ENCODE measurements at regions not wholly inside any gene's neighbourhood (a gene's known extent, or its start where the extent isn't known, plus 50 kb on each side); places are given as distances from the start of the nearest gene placed in this dataset.

- no peak for DNase-seq (ENCODE audit: low read depth)
These were observed 194.6 kb upstream of the KCNG1 start for GRCh38 chr20:51217347-51218045.

GRCh38 chr20:51216850-51217249 lies 193.9 kb upstream of the KCNG1 start:
- DNase-seq (ENCODE audit: low read depth), result no peak

- DNase-seq (ENCODE audit: low read depth), result no peak
These were observed 189.9 kb upstream of the KCNG1 start for GRCh38 chr20:51212816-51213215.

- no peak for DNase-seq (ENCODE audit: low read depth)
These were observed 188.3 kb upstream of the KCNG1 start for GRCh38 chr20:51211191-51211590.

- no peak for DNase-seq (ENCODE audit: low read depth)
These were observed 187.2 kb upstream of the KCNG1 start for GRCh38 chr20:51210084-51210483.

GRCh38 chr20:51208162-51208561 lies 185.3 kb upstream of the KCNG1 start:
- DNase-seq (ENCODE audit: low read depth), result no peak

GRCh38 chr20:51206032-51206662 lies 183.2 kb upstream of the KCNG1 start:
- DNase-seq (ENCODE audit: low read depth), result no peak

- no peak for DNase-seq (ENCODE audit: low read depth)
These were observed 181.9 kb upstream of the KCNG1 start for GRCh38 chr20:51204794-51205193.

- no peak for DNase-seq (ENCODE audit: low read depth)
These were observed 181.3 kb upstream of the KCNG1 start for GRCh38 chr20:51204051-51204715.

GRCh38 chr20:51202304-51202703 lies 179.4 kb upstream of the KCNG1 start:
- DNase-seq (ENCODE audit: low read depth), result no peak

- DNase-seq (ENCODE audit: low read depth), result no peak
These were observed 177.0 kb upstream of the KCNG1 start for GRCh38 chr20:51199920-51200319.

GRCh38 chr20:51198876-51199523 lies 176.1 kb upstream of the KCNG1 start:
- DNase-seq (ENCODE audit: low read depth), result no peak

- DNase-seq (ENCODE audit: low read depth), result no peak
These were observed 175.3 kb upstream of the KCNG1 start for GRCh38 chr20:51198238-51198637.

GRCh38 chr20:51196991-51197651 lies 174.2 kb upstream of the KCNG1 start:
- no peak for DNase-seq (ENCODE audit: low read depth)

- no peak for DNase-seq (ENCODE audit: low read depth)
These were observed 173.1 kb upstream of the KCNG1 start for GRCh38 chr20:51195990-51196389.

- DNase-seq (ENCODE audit: low read depth), result peak; percentile 85
These were observed 172.6 kb upstream of the KCNG1 start for GRCh38 chr20:51195419-51195901.

GRCh38 chr20:51193066-51193772 lies 170.3 kb upstream of the KCNG1 start:
- DNase-seq (ENCODE audit: low read depth), result peak; percentile 100

- DNase-seq (ENCODE audit: low read depth), result no peak
These were observed 167.9 kb upstream of the KCNG1 start for GRCh38 chr20:51190783-51191180.

GRCh38 chr20:51189814-51190782 lies 167.2 kb upstream of the KCNG1 start:
- DNase-seq (ENCODE audit: low read depth), result no peak

- DNase-seq (ENCODE audit: low read depth), result no peak
These were observed 166.0 kb upstream of the KCNG1 start for GRCh38 chr20:51188941-51189340.

All from HS-5 (cell line).